Natural killer cell (primary cell): ENCODE measurements at regions not wholly inside any gene's neighbourhood (a gene's known extent, or its start where the extent isn't known, plus 50 kb on each side); places are given as distances from the start of the nearest gene placed in this dataset.

Source experiments
- ATAC-seq, 3 donors: fragments of 150-1000 bp in 2 of 3; fragments of 200-7000 bp in 1 of 3; cut with Tn5 transposase; 1 replicate in 1 of 3; 2 replicates in 2 of 3; pipeline ENCODE4 v1.10.0; 2021; ENCODE audit warnings: mild to moderate bottlenecking in 2 of 3, moderate library complexity in 2 of 3
- DNase-seq, 2 donors: peaks; one replicate each; pipeline versions ENCODE4 v3.0.0 to v3.0.0-alpha.2; 2013 to 2021; ENCODE audit warnings: mixed read lengths in 1 of 2
- H3K27ac ChIP-seq: one replicate; pipeline ENCODE4 v1.5.1; 2013; ENCODE audit warnings: mild to moderate bottlenecking, low read length
- H3K27me3 ChIP-seq: one replicate; pipeline ENCODE4 v1.6.1; 2013; ENCODE audit warnings: low read length; ENCODE audit not compliant: control insufficient read depth, insufficient read depth
- H3K36me3 ChIP-seq: one replicate; pipeline ENCODE4 v1.6.1; 2013; ENCODE audit warnings: low read length; ENCODE audit not compliant: control insufficient read depth, insufficient read depth
- H3K4me1 ChIP-seq: one replicate; pipeline ENCODE4 v1.6.1; 2013; ENCODE audit warnings: low read length; ENCODE audit not compliant: control insufficient read depth, insufficient read depth
- H3K4me3 ChIP-seq: one replicate; pipeline ENCODE4 v1.5.1; 2013; ENCODE audit warnings: low read length
- H3K9me3 ChIP-seq: one replicate; pipeline ENCODE4 v1.6.1; 2013; ENCODE audit warnings: low read length; ENCODE audit not compliant: control insufficient read depth, insufficient read depth
- H3K27ac Mint-ChIP-seq, 2 donors: one replicate each; pipeline ENCODE4 v1.8.0; 2022; ENCODE audit warnings: mild to moderate bottlenecking in 2 of 2, mixed read lengths in 2 of 2, moderate library complexity in 1 of 2
- H3K27me3 Mint-ChIP-seq, 2 donors: one replicate each; pipeline ENCODE4 v1.8.0; 2022; ENCODE audit warnings: low read depth in 2 of 2, mixed read lengths in 2 of 2
- H3K36me3 Mint-ChIP-seq: one replicate; pipeline ENCODE4 v1.8.0; 2022; ENCODE audit warnings: mixed read lengths
- H3K4me1 Mint-ChIP-seq, 2 donors: one replicate each; pipeline ENCODE4 v1.8.0; 2022; ENCODE audit warnings: mixed read lengths in 2 of 2
- H3K4me3 Mint-ChIP-seq: one replicate; pipeline ENCODE4 v1.8.0; 2022; ENCODE audit warnings: mild to moderate bottlenecking, moderate library complexity, mixed read lengths
- H3K9me3 Mint-ChIP-seq, 2 donors: one replicate each; pipeline ENCODE4 v1.8.0; 2022; ENCODE audit warnings: mixed read lengths in 2 of 2
- WGBS: methylation state at CpG from one replicate; pipeline ENCODE4 v1.1.7; 2013; ENCODE audit warnings: missing lambda C conversion rate; ENCODE audit not compliant: insufficient coverage; 5-methylcytosine and 5-hydroxymethylcytosine counted together
- intact Hi-C: fragments of 100-400 bp; cut with micrococcal nuclease; formaldehyde crosslinking; loops from one replicate; pipeline ENCODE4 v1.14.2; 2022
- TF ChIP-seq, protein P1 (sequence below): fragments of 200-600 bp; IDR thresholded peaks from one replicate; pipeline ENCODE4 v1.8.0; 2022; ENCODE audit warnings: antibody characterized with exemption

DNA sequence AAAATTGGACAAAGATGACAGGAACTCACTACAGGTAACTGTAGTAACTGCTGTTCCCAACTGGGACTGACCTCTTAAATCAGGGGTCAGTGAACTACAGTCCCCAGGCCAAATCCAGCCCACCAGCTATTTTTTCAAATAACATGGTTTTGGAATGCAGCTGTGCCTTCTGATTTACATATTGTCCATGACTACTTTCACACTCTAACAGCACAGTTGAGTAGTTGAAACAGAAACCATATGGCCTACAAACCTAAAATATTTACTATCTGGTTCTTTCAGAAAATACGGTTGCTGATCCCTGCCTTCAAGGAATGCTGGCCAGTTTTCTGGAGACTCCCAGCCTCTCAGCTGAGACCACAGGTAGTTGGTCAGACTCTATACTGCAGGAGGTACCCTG, 161.5 kb upstream of the PRNP start:
- Mint-ChIP-seq H3K9me3 (peaks cover 5% of the 10 kb centered on the region in 2 donors), H3K27me3 (peaks cover 6 to 20% of the 10 kb centered on the region in 2 donors), H3K36me3 (peaks cover 10% of the 10 kb centered on the region), H3K27ac (no peak overlapping the region), H3K4me1 (no peaks in the 10 kb centered on the region), H3K4me3 (no peak overlapping the region)
- TF ChIP-seq, protein P1, sequence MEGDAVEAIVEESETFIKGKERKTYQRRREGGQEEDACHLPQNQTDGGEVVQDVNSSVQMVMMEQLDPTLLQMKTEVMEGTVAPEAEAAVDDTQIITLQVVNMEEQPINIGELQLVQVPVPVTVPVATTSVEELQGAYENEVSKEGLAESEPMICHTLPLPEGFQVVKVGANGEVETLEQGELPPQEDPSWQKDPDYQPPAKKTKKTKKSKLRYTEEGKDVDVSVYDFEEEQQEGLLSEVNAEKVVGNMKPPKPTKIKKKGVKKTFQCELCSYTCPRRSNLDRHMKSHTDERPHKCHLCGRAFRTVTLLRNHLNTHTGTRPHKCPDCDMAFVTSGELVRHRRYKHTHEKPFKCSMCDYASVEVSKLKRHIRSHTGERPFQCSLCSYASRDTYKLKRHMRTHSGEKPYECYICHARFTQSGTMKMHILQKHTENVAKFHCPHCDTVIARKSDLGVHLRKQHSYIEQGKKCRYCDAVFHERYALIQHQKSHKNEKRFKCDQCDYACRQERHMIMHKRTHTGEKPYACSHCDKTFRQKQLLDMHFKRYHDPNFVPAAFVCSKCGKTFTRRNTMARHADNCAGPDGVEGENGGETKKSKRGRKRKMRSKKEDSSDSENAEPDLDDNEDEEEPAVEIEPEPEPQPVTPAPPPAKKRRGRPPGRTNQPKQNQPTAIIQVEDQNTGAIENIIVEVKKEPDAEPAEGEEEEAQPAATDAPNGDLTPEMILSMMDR = no peak
- Histone ChIP-seq H3K27ac (no peak overlapping the region), H3K27me3 (no peaks in the 10 kb centered on the region), H3K9me3 (no peaks in the 10 kb centered on the region), H3K36me3 (no peaks in the 10 kb centered on the region), H3K4me3 (no peak overlapping the region), H3K4me1 (no peaks in the 10 kb centered on the region)
- 82% methylated on average over 1 of the region's 1 CpG for WGBS
- no peak for ATAC-seq
- no peak for DNase-seq
- intact Hi-C loops = no loop called here

DNA sequence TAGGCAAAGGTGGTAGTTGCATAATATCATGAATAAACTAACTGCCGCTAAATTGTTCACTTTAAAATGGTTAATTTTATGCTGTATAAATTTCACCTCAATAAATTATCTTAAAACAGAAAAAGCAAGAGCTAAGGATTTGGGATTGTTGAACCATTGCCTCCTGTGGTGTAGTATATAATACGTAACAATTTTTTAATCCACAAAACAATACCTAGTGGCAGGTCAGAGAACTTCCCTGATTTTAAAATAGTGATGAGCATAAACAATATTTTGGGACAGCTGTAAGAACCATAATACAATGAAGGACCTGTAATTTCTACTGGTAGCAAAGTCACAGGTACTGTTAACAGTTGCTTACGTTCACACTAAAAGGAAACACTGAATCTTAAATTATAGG, 161.9 kb upstream of the PRNP start:
- intact Hi-C loops = no loop called here
- no CpG with 5 or more reads among the region's 3 CpGs for WGBS
- no peaks in the 10 kb centered on the region for H3K36me3 ChIP-seq
- H3K4me1 ChIP-seq = no peaks in the 10 kb centered on the region
- no peak for ATAC-seq
- H3K4me1 Mint-ChIP-seq = no peaks in the 10 kb centered on the region
- no peak overlapping the region for H3K27ac Mint-ChIP-seq
- DNase-seq = no peak
- H3K36me3 Mint-ChIP-seq = peaks cover 10% of the 10 kb centered on the region
- H3K4me3 Mint-ChIP-seq = no peak overlapping the region
- H3K9me3 Mint-ChIP-seq = peaks cover 5% of the 10 kb centered on the region in 2 donors
- H3K27me3 ChIP-seq = no peaks in the 10 kb centered on the region
- TF ChIP-seq, protein P1 = no peak
- H3K9me3 ChIP-seq = no peaks in the 10 kb centered on the region
- H3K27me3 Mint-ChIP-seq = peaks cover 6 to 20% of the 10 kb centered on the region in 2 donors
- H3K4me3 ChIP-seq = no peak overlapping the region
- H3K27ac ChIP-seq = no peak overlapping the region

DNA sequence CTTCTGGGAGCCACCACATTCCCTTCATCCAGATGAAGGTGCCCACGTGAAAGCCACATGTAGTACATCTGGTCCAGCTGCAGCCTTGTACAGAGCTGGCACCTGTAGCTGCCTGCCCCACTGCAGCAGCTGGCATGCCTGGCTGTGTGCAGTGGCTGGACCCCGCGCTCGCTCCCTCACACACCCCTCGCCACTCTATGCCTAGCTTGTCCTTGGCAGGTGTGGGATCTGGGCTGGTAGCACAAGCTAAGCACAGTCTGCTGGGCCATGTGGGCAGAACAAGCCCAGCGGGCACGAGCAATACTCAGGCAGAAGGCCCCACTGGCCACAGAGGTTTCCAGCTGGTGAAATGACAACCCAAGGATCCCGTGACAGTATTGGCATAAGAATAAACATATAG, 163.9 kb upstream of the PRNP start:
- no peaks in the 10 kb centered on the region for H3K9me3 ChIP-seq
- intact Hi-C loops = no loop called here
- H3K4me3 Mint-ChIP-seq = no peak overlapping the region
- H3K27me3 ChIP-seq = no peaks in the 10 kb centered on the region
- H3K4me1 ChIP-seq = no peaks in the 10 kb centered on the region
- TF ChIP-seq, protein P1 = no peak
- ATAC-seq (no peak), DNase-seq (no peak)
- H3K27ac Mint-ChIP-seq = no peak overlapping the region
- H3K27me3 Mint-ChIP-seq = peaks cover 6 to 14% of the 10 kb centered on the region in 2 donors
- H3K4me3 ChIP-seq = no peak overlapping the region
- H3K36me3 Mint-ChIP-seq = peaks cover under 1% of the 10 kb centered on the region
- H3K27ac ChIP-seq = no peak overlapping the region
- no peaks in the 10 kb centered on the region for H3K4me1 Mint-ChIP-seq
- no peaks in the 10 kb centered on the region for H3K36me3 ChIP-seq
- no peaks in the 10 kb centered on the region for H3K9me3 Mint-ChIP-seq
- 90% methylated on average over 7 of the region's 8 CpGs for WGBS

GRCh38 chr20:4521170-4521968, 164.9 kb upstream of the PRNP start:
- H3K4me1 ChIP-seq = no peaks in the 10 kb centered on the region
- Mint-ChIP-seq H3K9me3 (no peaks in the 10 kb centered on the region), H3K27ac (no peak overlapping the region), H3K4me1 (no peaks in the 10 kb centered on the region), H3K4me3 (no peak overlapping the region), H3K36me3 (no peaks in the 10 kb centered on the region), H3K27me3 (peaks cover 6 to 7% of the 10 kb centered on the region in 2 donors)
- no peaks in the 10 kb centered on the region for H3K27me3 ChIP-seq
- H3K36me3 ChIP-seq = no peaks in the 10 kb centered on the region
- DNase-seq (no peak), ATAC-seq (no peak)
- H3K9me3 ChIP-seq = no peaks in the 10 kb centered on the region
- intact Hi-C loops = no loop called here
- H3K4me3 ChIP-seq = no peak overlapping the region
- H3K27ac ChIP-seq = no peak overlapping the region
- 84% methylated on average over 16 of the region's 16 CpGs for WGBS
- TF ChIP-seq, protein P1 = no peak
